Uterus (tissue), 3 donors: ENCODE measurements at regions not wholly inside any gene's neighbourhood (a gene's known extent, or its start where the extent isn't known, plus 50 kb on each side); places are given as distances from the start of the nearest gene placed in this dataset.

ENCODE experiments used
- DNase-seq, 2 donors: peaks; one replicate each; pipeline ENCODE4 v3.0.0-alpha.2; 2019 to 2020
- H3K27ac ChIP-seq, 2 donors: fragments of 200-600 bp; sonication (generic); 1 replicate in 1 of 2; 2 replicates in 1 of 2; pipeline ENCODE4 v1.5.1; 2016 to 2018
- H3K27me3 ChIP-seq, 2 donors: fragments of 200-600 bp; sonication (generic); one replicate each; pipeline ENCODE4 v1.5.1; 2018 to 2019; ENCODE audit warnings: control low read depth in 1 of 2
- H3K36me3 ChIP-seq, 2 donors: fragments of 200-600 bp; sonication (generic); one replicate each; pipeline ENCODE4 v1.5.1; 2019; ENCODE audit warnings: control low read depth in 1 of 2
- H3K4me1 ChIP-seq, 2 donors: fragments of 200-600 bp; sonication (generic); one replicate each; pipeline ENCODE4 v1.5.1; 2018 to 2019; ENCODE audit warnings: control low read depth in 1 of 2
- H3K4me3 ChIP-seq, 2 donors: fragments of 200-600 bp; sonication (generic); 1 replicate in 1 of 2; 2 replicates in 1 of 2; pipeline ENCODE4 v1.5.1; 2018 to 2019; ENCODE audit warnings: mild to moderate bottlenecking in 1 of 2
- H3K9me3 ChIP-seq, 2 donors: fragments of 200-600 bp; sonication (generic); one replicate each; pipeline ENCODE4 v1.5.1; 2019; ENCODE audit warnings: control low read depth in 1 of 2
- CTCF ChIP-seq, 4 experiments: fragments of 200-600 bp in 2 of 4; fragments of 450-650 bp in 2 of 4; sonication (generic) in 2 of 4; IDR thresholded peaks; one replicate each; pipeline ENCODE4 v1.5.1; 2016 to 2019; ENCODE audit warnings: antibody characterized with exemption in 4 of 4, mild to moderate bottlenecking in 2 of 4, moderate library complexity in 1 of 4
- POLR2A ChIP-seq, 2 donors: fragments of 450-650 bp; IDR thresholded peaks; one replicate each; pipeline ENCODE4 v1.6.1; 2016; ENCODE audit warnings: antibody characterized with exemption in 2 of 2, mild to moderate bottlenecking in 1 of 2, moderate library complexity in 1 of 2
- intact Hi-C: fragments of 100-400 bp; cut with DNase I; formaldehyde crosslinking; loops from one replicate; pipeline ENCODE4 v1.15.1; 2023; ENCODE audit warnings: low total_unique reads
- donor health status: DM: yes; HTN: yes; CAD: no.

DNA sequence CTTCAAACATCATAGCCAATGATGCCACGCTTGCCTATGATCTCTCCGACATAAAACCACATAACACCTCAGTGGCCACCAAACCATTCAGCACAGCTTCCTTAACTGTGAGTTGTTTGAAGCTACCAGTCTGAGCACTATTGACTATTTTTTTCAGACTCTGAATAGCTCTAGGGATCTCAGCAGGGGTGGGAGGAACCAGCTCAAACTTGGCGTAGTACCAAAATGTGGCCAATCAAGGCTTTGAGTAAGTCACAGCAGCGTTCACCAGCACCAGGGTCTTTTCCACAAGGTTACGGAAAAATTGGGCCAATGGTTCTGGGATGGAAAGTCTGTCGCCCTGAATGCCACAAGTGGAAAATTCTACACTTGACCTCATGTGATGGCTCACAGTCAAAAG is 70.6 kb downstream of the SMPDL3A start:
- intact Hi-C loops, result no loop called here
- TF ChIP-seq POLR2A (IDR thresholded peaks at IDR 0.05), result no peak
- no peak for TF ChIP-seq CTCF (IDR thresholded peaks at IDR 0.05)
- Histone ChIP-seq H3K9me3 (no peaks in the 10 kb centered on the region), H3K4me3 (no peak overlapping the region), H3K36me3 (no peaks in the 10 kb centered on the region), H3K4me1 (no peaks in the 10 kb centered on the region), H3K27me3 (no peaks in the 10 kb centered on the region), H3K27ac (no peak overlapping the region)
- no peak for DNase-seq

DNA sequence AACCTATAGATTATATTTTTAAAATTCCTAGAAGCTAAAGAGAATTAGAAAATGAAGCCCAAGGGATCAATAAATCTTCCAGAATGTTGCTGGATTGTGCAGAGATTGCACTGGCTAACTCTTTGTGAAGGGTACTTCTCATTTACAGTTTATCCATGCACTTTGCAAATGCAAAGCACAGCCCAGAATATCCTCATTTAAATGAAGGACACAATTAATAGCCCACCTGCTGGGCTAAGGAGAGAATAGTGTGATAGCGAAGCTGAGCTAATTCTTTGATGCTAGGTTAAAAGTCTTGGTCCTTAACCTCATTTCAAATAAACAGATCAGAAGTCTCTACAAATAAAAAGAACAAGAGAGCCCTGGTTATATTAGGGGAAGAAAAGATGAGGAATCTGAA is 72.5 kb downstream of the SMPDL3A start:
- intact Hi-C loops, result no loop called here
- DNase-seq, result no peak

GRCh38 chr6:122868137-122868536 is 79.1 kb downstream of the SMPDL3A start:
- DNase-seq, result no peak
- H3K9me3 ChIP-seq, result no peaks in the 10 kb centered on the region
- H3K27ac ChIP-seq, result no peak overlapping the region
- no peak overlapping the region for H3K4me3 ChIP-seq
- no peaks in the 10 kb centered on the region for H3K36me3 ChIP-seq
- intact Hi-C loops, result no loop called here
- H3K4me1 ChIP-seq, result no peaks in the 10 kb centered on the region
- no peaks in the 10 kb centered on the region for H3K27me3 ChIP-seq
- no peak for TF ChIP-seq POLR2A (IDR thresholded peaks at IDR 0.05)

More for the DNA sequence above, 72.5 kb downstream of the SMPDL3A start:
- Histone ChIP-seq H3K4me1 (no peaks in the 10 kb centered on the region), H3K27ac (no peak overlapping the region), H3K9me3 (no peaks in the 10 kb centered on the region), H3K36me3 (no peaks in the 10 kb centered on the region), H3K27me3 (no peaks in the 10 kb centered on the region), H3K4me3 (no peak overlapping the region)
- TF ChIP-seq CTCF (IDR thresholded peaks at IDR 0.05) (no peak), POLR2A (IDR thresholded peaks at IDR 0.05) (no peak)

DNA sequence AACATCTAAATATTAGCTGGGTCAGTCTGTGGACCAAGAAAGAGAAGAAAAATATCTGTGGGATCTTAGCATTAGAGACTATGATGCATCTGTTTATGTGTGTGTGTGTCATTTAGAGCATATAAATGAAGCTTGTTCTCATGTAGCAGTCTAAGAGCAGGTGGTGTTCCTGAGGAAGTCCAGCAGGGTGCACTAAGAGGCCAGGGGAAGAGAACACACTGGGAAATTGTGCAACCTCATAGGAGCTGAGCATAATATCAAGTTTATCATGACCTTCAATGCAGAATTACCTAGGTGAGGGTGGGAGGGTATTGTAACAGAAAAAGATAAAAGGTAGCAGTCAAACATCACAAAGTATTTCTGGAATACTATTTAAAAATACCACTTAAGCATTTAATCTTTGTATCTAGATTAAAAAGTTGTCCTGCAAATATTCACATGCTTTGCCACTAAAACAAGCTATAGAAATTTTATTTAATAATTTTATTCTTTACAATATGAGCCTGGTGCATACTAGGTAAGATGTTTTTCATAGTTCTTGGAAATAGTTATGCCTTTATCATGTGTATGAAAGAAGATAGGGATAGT is 80.5 kb downstream of the SMPDL3A start:
- Histone ChIP-seq H3K27me3 (no peaks in the 10 kb centered on the region), H3K4me1 (no peaks in the 10 kb centered on the region), H3K27ac (no peak overlapping the region), H3K4me3 (no peak overlapping the region), H3K36me3 (no peaks in the 10 kb centered on the region), H3K9me3 (no peaks in the 10 kb centered on the region)
- intact Hi-C loops, result no loop called here
- TF ChIP-seq POLR2A (IDR thresholded peaks at IDR 0.05) (no peak), CTCF (IDR thresholded peaks at IDR 0.05) (peak in 3 of 4 experiments; percentile 15 to 56 (median 51))
- peak; percentile 14 to 24 for DNase-seq

- Histone ChIP-seq H3K27me3 (no peaks in the 10 kb centered on the region), H3K27ac (no peak overlapping the region), H3K36me3 (no peaks in the 10 kb centered on the region), H3K9me3 (no peaks in the 10 kb centered on the region), H3K4me3 (no peak overlapping the region), H3K4me1 (no peaks in the 10 kb centered on the region)
- intact Hi-C loops, result no loop called here
- DNase-seq, result no peak
- TF ChIP-seq POLR2A (IDR thresholded peaks at IDR 0.05), result no peak
- TF ChIP-seq CTCF (IDR thresholded peaks at IDR 0.05), result no peak
Measured at GRCh38 chr6:122871079-122871478, 82.0 kb downstream of the SMPDL3A start.

DNA sequence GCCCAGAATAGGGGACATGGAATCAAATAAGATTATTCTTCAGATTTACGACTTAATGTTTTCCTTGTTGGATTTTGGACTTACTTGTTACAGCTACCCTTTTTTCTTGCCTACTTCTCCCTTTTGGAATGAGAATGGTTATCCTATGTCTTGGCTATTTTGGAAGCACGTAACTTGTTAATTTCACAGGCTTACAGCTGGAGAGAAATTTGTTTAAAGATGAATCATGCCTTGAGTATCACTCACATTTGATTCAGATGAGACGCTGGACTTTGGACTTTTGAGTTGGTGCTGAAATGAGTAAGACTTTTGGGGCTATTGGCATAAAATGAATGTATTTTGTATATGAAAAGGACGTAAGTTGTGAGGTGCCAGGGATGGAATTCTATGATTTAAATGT is 83.3 kb downstream of the SMPDL3A start:
- Histone ChIP-seq H3K4me1 (no peaks in the 10 kb centered on the region), H3K4me3 (no peak overlapping the region), H3K27ac (no peak overlapping the region), H3K27me3 (no peaks in the 10 kb centered on the region), H3K9me3 (no peaks in the 10 kb centered on the region), H3K36me3 (no peaks in the 10 kb centered on the region)
- intact Hi-C loops, result no loop called here
- no peak for DNase-seq
- no peak for TF ChIP-seq CTCF (IDR thresholded peaks at IDR 0.05)
- TF ChIP-seq POLR2A (IDR thresholded peaks at IDR 0.05), result no peak
